ENCODE measurements at regions not wholly inside any gene's neighbourhood (a gene's known extent, or its start where the extent isn't known, plus 50 kb on each side); places are given as distances from the start of the nearest gene placed in this dataset.

DNA sequence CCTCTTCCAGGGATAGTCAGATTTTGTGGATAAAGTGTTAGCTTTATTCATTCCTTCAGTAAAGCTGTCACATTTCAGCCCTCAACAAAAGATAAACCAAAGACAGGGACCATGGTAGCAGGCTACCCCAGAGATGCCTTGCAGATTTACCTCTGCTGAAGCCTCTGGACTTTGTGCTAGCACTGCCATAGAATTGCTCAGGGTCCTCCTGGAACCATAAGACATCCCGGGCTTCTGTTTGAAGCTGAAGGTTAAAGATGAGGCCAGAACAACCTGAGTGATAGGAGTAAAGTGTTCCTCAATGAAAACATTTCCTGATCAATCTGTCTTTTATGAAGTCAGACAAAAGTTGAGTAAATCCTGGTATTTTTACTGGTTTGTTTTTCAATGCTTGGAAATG lies 57.5 kb upstream of the ARL15 start:
- DNase-seq (ENCODE audit: low read depth): no peak

DNA sequence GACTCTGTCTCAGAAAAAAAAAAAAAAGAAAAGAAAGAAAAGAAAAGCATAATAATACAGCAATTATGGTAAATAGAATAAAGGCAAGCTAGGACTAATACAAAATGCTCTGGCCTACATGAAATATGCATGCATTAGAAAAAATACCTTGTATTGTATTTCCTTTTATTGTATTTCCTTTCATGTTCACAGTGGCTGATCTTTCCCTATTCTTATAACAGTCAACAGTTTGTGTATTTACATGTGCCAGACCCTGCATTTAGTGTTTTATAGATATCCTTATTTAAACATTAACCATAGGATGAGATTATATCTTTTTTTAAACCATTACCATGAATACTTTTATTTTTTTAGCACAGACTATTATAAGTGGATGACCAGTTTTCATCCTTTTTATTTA lies 56.3 kb upstream of the ARL15 start:
- DNase-seq (ENCODE audit: low read depth): no peak

DNA sequence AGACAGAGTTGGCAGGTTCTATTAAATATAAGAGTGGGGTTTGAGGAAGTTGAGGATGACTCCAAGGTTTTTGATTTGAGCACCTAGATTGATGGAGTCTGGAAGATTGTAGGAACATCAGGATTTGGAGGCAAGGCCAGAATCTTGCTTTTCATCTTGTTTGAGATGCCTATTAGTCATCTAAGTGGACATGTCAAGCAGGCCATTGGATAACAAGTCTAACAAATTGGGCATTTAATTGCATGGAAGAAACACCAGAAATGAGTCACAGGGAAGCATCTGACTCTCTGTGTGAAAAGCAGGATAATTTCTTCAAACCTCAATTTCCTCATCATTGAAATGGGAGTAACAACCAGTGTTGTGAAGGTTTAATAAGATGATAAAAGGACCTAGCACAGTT lies 53.3 kb upstream of the ARL15 start:
- no peak for DNase-seq (ENCODE audit: low read depth)

DNA sequence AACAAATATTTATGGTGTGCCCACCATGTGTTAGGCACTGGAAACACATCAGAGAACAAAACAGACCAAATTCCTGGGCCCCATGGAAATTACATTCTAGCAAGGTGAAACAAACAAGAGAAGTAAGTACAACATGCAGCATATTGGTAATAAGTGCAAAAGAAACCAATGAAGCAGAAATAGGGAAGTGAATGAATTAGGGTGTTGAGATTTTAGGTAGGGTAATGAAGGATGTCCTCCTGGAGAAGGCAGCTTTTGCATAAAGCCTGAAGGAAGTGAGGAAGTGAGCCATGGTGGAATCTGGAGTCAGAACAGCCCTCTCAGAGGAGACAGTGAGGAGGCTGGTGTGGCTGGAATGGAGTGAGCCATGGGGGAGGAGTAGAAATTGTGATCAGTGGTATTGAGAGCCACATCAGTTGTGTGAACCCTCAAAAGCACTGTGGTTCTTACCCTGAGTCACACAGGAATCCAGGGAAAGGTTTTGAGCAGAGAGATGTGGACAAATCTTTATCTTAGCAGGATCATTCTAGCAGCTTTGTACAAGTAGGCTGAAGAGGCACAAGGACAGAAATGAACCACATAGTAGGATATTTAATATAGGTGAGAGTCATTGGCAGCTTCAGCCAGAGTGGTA lies 52.7 kb upstream of the ARL15 start:
- no peak for DNase-seq (ENCODE audit: low read depth)

DNA sequence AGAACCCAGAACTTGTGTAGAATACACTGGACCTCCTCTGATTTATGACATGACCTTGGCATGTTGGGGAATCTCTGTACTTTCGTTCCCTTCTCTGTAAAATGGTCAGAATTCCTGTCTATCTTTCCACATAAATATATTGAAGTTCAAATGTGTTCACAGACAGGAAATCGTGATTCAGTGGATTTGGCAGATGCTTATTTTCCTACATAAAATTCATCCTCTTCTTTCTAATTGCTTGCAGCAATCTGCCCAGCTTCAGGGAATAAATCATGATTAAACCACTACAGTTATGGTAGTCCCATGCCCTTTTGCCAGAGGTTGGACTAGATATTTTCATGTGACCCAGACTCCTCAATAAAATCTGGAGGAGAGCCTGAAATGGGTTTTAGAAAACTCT lies 52.1 kb upstream of the ARL15 start:
- DNase-seq (ENCODE audit: low read depth): no peak

DNA sequence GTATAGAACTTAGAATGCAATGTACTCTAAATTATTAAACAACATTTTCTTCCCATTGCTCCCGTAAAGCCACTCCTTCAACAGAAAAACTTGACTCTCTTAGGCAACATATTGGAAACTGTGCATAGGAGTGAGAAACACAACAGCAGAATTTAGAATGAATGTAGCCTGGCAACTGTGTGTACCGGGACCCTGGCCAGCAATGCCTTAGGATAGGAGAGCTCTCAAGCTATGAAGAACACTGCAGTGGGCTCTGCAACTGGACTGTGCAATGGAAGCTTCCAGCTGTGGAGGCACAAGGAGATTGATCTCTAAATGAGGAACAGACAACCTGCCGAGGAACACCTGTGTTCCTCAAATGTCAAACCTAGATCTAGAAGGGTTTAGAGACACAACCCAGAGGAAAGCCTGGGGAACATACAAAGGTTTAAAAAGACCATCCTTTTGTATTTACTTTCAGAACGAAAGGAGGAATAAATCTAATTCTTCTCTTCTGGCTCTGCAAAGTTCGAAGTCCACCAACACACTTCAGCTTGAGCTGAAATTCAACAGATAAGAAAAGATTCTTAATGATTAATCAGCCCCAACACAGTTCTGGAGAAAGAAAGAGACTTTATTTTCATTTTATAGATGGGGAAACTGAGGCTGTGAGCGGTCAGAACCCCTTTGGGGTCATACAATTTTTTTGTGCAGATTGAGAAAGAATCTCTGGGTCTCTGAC lies 51.5 kb upstream of the ARL15 start:
- no peak for DNase-seq (ENCODE audit: low read depth)

DNA sequence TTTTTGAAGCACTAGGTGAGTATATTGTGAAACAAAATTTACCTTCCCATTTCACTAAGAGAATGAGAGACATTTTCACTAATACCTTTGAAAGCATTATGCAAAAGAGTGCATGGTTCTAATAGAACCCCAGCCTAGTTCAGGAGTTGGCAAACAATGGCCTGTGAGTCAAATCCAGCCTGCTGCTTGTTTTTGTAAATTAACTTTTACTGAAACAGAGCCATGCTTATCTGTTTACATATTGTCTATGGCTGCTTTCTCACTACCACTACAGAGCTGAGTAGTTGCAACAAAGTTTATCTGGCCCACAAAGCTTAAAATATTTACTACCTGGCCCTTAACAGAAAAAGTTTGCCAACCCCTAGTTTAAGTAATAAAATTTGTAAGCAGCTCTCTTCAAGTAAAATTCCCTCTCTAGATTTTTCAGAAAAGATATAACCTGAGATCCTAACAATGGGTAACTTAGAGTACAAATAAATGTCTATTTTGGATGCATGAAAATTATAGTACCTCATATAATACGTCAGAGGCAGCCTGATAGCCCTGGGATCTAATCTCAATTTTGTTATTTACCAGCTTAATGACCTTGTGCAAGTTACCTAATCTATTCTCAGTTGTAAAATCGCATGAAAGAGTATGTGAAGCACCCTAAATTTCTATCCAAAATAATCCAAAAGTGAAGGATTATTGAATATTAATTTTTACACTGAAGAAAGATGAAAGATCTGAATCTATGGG lies 50.7 kb upstream of the ARL15 start:
- DNase-seq (ENCODE audit: low read depth): no peak

Data from myocyte (in vitro differentiated cells).